ENCODE measurements at regions not wholly inside any gene's neighbourhood (a gene's known extent, or its start where the extent isn't known, plus 50 kb on each side); places are given as distances from the start of the nearest gene placed in this dataset.
"Not testable (repeated sequence)": the region's sequence is repeated elsewhere in the genome, so short reads cannot be mapped to it uniquely, and the experiment has no call there.

- Histone ChIP-seq H3K9me3 (no peaks in the 10 kb centered on the region), H3K4me3 (no peak overlapping the region), H3K27ac (no peak overlapping the region), H3K27me3 (no peaks in the 10 kb centered on the region), H3K36me3 (no peaks in the 10 kb centered on the region), H3K4me1 (peaks cover 0 to 8% (median 0%) of the 10 kb centered on the region in 3 donors)
- TF ChIP-seq CTCF (IDR thresholded peaks at IDR 0.05) = no peak
- WGBS, 2 donors = 86 to 94% methylated on average over 1 of the region's 1 CpG
- DNase-seq (no peak), FAIRE-seq (no peak), ATAC-seq (no peak)
- intact Hi-C loops (cut with DNase I) = no loop called here
These were observed 962.8 kb downstream of the GALC start for GRCh38 chr14:87030197-87030596.

DNA sequence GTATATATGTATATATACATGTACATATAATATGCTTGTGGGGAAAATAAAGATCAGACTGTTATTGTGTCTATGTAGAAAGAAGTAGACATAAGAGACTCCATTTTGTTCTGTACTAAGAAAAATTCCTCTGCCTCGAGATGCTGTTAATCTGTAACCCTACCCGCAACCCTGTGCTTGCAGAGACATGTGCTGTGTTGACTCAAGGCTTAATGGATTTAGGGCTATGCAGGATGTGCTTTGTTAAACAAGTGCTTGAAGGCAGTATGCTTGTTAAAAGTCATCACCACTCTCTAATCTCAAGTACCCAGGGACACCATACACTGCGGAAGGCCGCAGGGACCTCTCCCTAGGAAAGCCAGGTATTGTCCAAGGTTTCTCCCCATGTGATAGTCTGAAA lies 972.9 kb downstream of the GALC start:
- H3K9me3 ChIP-seq; ATAC-seq; H3K27me3 ChIP-seq; intact Hi-C loops (cut with DNase I); H3K27ac ChIP-seq; FAIRE-seq; H3K4me1 ChIP-seq; H3K36me3 ChIP-seq; H3K4me3 ChIP-seq: not testable (repeated sequence)
- peak in 1 of 6 donors; percentile 11 for DNase-seq
- 66 to 69% methylated on average over 4 of the region's 4 CpGs for WGBS, 2 donors

GRCh38 chr14:87018294-87018693 lies 974.7 kb downstream of the GALC start:
- DNase-seq (no peak), FAIRE-seq (no peak), ATAC-seq (no peak)
- intact Hi-C loops (cut with DNase I) = no loop called here
- Histone ChIP-seq H3K9me3 (no peaks in the 10 kb centered on the region), H3K4me3 (no peak overlapping the region), H3K4me1 (no peaks in the 10 kb centered on the region), H3K36me3 (no peaks in the 10 kb centered on the region), H3K27ac (no peak overlapping the region), H3K27me3 (no peaks in the 10 kb centered on the region)
- no peak for TF ChIP-seq CTCF (IDR thresholded peaks at IDR 0.05)
- 27 to 35% methylated on average over 1 of the region's 1 CpG for WGBS, 2 donors

DNA sequence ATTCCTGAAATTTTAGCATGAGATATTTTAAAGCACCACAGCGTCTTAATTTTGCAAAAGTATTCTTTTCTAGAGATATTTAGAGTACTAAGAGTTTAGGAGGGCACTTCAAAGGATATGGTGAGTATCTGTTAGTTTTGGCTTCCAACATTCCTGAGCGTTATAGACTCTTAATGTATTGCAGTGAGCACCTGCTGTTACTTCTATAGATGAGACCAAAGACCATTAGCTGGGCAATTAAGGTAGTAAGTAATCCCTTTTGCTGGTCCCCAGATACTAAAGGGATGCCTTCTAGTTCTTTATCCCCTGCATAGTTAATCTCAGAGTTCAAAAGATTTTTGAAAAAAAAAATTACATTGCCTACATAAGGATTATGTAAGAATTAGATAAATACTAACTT lies 975.6 kb downstream of the GALC start:
- no peaks in the 10 kb centered on the region for H3K9me3 ChIP-seq
- DNase-seq (no peak), ATAC-seq (no peak), FAIRE-seq (no peak)
- 81% methylated on average over 2 of the region's 2 CpGs for WGBS, 2 donors
- H3K4me1 ChIP-seq = no peaks in the 10 kb centered on the region
- no peaks in the 10 kb centered on the region for H3K27me3 ChIP-seq
- no peak overlapping the region for H3K4me3 ChIP-seq
- H3K27ac ChIP-seq = no peak overlapping the region
- no peaks in the 10 kb centered on the region for H3K36me3 ChIP-seq
- no peak for TF ChIP-seq CTCF (IDR thresholded peaks at IDR 0.05)
- intact Hi-C loops (cut with DNase I) = no loop called here

GRCh38 chr14:87014856-87015255 lies 978.1 kb downstream of the GALC start:
- Histone ChIP-seq H3K27me3 (no peaks in the 10 kb centered on the region), H3K9me3 (no peaks in the 10 kb centered on the region), H3K27ac (no peak overlapping the region), H3K4me1 (no peaks in the 10 kb centered on the region), H3K36me3 (no peaks in the 10 kb centered on the region), H3K4me3 (no peak overlapping the region)
- no peak for FAIRE-seq
- no peak for DNase-seq
- intact Hi-C loops (cut with DNase I) = no loop called here
- TF ChIP-seq CTCF (IDR thresholded peaks at IDR 0.05) = no peak
- WGBS, 2 donors = 69 to 76% methylated on average over 3 of the region's 3 CpGs
- ATAC-seq = no peak

DNA sequence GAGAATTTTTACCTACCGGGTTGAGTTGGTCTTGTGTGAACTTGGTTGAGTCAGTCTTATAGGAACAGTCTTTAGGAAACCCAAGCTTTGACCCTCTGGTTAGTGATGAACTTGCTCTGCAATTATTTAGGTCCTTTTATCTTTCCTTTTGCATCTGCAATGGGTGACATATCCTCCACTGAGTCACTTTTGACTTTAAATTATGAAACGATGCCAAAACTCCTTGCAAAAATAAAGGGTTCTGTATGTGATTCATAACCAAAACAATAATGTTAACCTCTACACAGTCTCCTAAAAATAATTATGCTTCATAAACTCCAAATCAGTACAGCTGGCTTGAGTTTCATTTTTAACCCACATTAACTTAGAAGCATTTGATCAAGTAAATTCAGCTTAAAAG lies 979.4 kb downstream of the GALC start:
- H3K36me3 ChIP-seq = no peaks in the 10 kb centered on the region
- FAIRE-seq = no peak
- no peak for TF ChIP-seq CTCF (IDR thresholded peaks at IDR 0.05)
- DNase-seq = no peak
- ATAC-seq = no peak
- H3K27ac ChIP-seq = no peak overlapping the region
- H3K4me1 ChIP-seq = no peaks in the 10 kb centered on the region
- intact Hi-C loops (cut with DNase I) = no loop called here
- H3K9me3 ChIP-seq = no peaks in the 10 kb centered on the region
- no peaks in the 10 kb centered on the region for H3K27me3 ChIP-seq
- no peak overlapping the region for H3K4me3 ChIP-seq
- 83 to 91% methylated on average over 2 of the region's 2 CpGs for WGBS, 2 donors
